Fibroblast of upper back skin (primary cell): ENCODE measurements at regions not wholly inside any gene's neighbourhood (a gene's known extent, or its start where the extent isn't known, plus 50 kb on each side); places are given as distances from the start of the nearest gene placed in this dataset.
"Not testable (repeated sequence)": the region's sequence is repeated elsewhere in the genome, so short reads cannot be mapped to it uniquely, and the experiment has no call there.

ENCODE experiments used
- DNase-seq: peaks from one replicate; pipeline ENCODE4 v3.0.0-alpha.2; 2013

GRCh38 chr2:182598626-182599025, 117.4 kb upstream of the DNAJC10 start:
- DNase-seq, result no peak

GRCh38 chr2:182605166-182605565, 110.9 kb upstream of the DNAJC10 start:
- no peak for DNase-seq

GRCh38 chr2:182606728-182607681, 109.1 kb upstream of the DNAJC10 start:
- DNase-seq, result no peak

GRCh38 chr2:182608181-182608845, 107.7 kb upstream of the DNAJC10 start:
- DNase-seq, result no peak

GRCh38 chr2:182609005-182609404, 107.1 kb upstream of the DNAJC10 start:
- not testable (repeated sequence) for DNase-seq

GRCh38 chr2:182610231-182610630, 105.8 kb upstream of the DNAJC10 start:
- DNase-seq, result no peak

GRCh38 chr2:182611009-182611408, 105.0 kb upstream of the DNAJC10 start:
- DNase-seq, result no peak

- peak; percentile 17 for DNase-seq
Measured at GRCh38 chr2:182615036-182615435, 101.0 kb upstream of the DNAJC10 start.

GRCh38 chr2:182616471-182617393, 99.3 kb upstream of the DNAJC10 start:
- peak; percentile 92 for DNase-seq

- DNase-seq, result no peak
Measured at GRCh38 chr2:182618672-182619079, 97.4 kb upstream of the DNAJC10 start.

GRCh38 chr2:182619276-182619675, 96.8 kb upstream of the DNAJC10 start:
- DNase-seq, result no peak

GRCh38 chr2:182621191-182621590, 94.9 kb upstream of the DNAJC10 start:
- DNase-seq, result no peak

- no peak for DNase-seq
Measured at GRCh38 chr2:182621810-182622209, 94.2 kb upstream of the DNAJC10 start.

- no peak for DNase-seq
Measured at GRCh38 chr2:182622231-182622630, 93.8 kb upstream of the DNAJC10 start.

GRCh38 chr2:182625814-182626213, 90.2 kb upstream of the DNAJC10 start:
- no peak for DNase-seq

- no peak for DNase-seq
Measured at GRCh38 chr2:182628916-182629315, 87.1 kb upstream of the DNAJC10 start.

GRCh38 chr2:182630207-182630606, 85.8 kb upstream of the DNAJC10 start:
- DNase-seq, result no peak

GRCh38 chr2:182631299-182631698, 84.8 kb upstream of the DNAJC10 start:
- DNase-seq, result no peak

GRCh38 chr2:182634386-182634785, 81.7 kb upstream of the DNAJC10 start:
- DNase-seq, result no peak

GRCh38 chr2:182636699-182637098, 79.4 kb upstream of the DNAJC10 start:
- no peak for DNase-seq

GRCh38 chr2:182638667-182639066, 77.4 kb upstream of the DNAJC10 start:
- no peak for DNase-seq

GRCh38 chr2:182639971-182640370, 76.1 kb upstream of the DNAJC10 start:
- no peak for DNase-seq

- DNase-seq, result peak; percentile 29
Measured at GRCh38 chr2:182642328-182642727, 73.7 kb upstream of the DNAJC10 start.
